Endodermal cell (in vitro differentiated cells): ENCODE measurements at regions not wholly inside any gene's neighbourhood (a gene's known extent, or its start where the extent isn't known, plus 50 kb on each side); places are given as distances from the start of the nearest gene placed in this dataset.
"Not testable (repeated sequence)": the region's sequence is repeated elsewhere in the genome, so short reads cannot be mapped to it uniquely, and the experiment has no call there.

ENCODE experiments used
- DNase-seq: peaks from one replicate; pipeline ENCODE4 v3.0.0-alpha.2; 2017
- H3K27ac ChIP-seq: 2 replicates; pipeline ENCODE4 v1.5.1; 2013; ENCODE audit warnings: mild to moderate bottlenecking, low read depth, low read length, moderate library complexity
- H3K27me3 ChIP-seq: 2 replicates; pipeline ENCODE4 v1.6.1; 2013; ENCODE audit warnings: mild to moderate bottlenecking, low read length, moderate library complexity; ENCODE audit not compliant: insufficient read depth, control insufficient read depth, poor library complexity, severe bottlenecking
- H3K36me3 ChIP-seq: 2 replicates; pipeline ENCODE4 v1.7.0; 2013; ENCODE audit warnings: mild to moderate bottlenecking, low read length, moderate library complexity; ENCODE audit not compliant: control insufficient read depth, insufficient read depth
- H3K4me1 ChIP-seq: one replicate; pipeline ENCODE4 v1.7.0; 2013; ENCODE audit warnings: low read length; ENCODE audit not compliant: control insufficient read depth, insufficient read depth
- H3K4me3 ChIP-seq: 2 replicates; pipeline ENCODE4 v1.5.1; 2013; ENCODE audit warnings: mild to moderate bottlenecking, low read length, moderate library complexity
- H3K9ac ChIP-seq: 2 replicates; pipeline ENCODE4 v1.6.1; 2013; ENCODE audit warnings: mild to moderate bottlenecking, low read length, moderate library complexity; ENCODE audit not compliant: poor library complexity, severe bottlenecking; ENCODE audit errors: extremely low read depth
- H3K9me3 ChIP-seq: 2 replicates; pipeline ENCODE4 v1.6.1; 2013; ENCODE audit warnings: mild to moderate bottlenecking, low read length, moderate library complexity; ENCODE audit not compliant: control insufficient read depth
- H3K27ac Mint-ChIP-seq: 2 replicates; pipeline ENCODE4 v1.8.0; 2020; ENCODE audit warnings: mixed read lengths
- H3K27me3 Mint-ChIP-seq: 2 replicates; pipeline ENCODE4 v1.8.0; 2021; ENCODE audit warnings: mild to moderate bottlenecking, mixed read lengths; ENCODE audit not compliant: insufficient read depth
- H3K36me3 Mint-ChIP-seq: 2 replicates; pipeline ENCODE4 v1.8.0; 2020; ENCODE audit warnings: low read depth, mixed read lengths
- H3K4me1 Mint-ChIP-seq: 2 replicates; pipeline ENCODE4 v1.8.0; 2020; ENCODE audit warnings: mixed read lengths
- H3K4me3 Mint-ChIP-seq: 2 replicates; pipeline ENCODE4 v1.8.0; 2020; ENCODE audit warnings: mild to moderate bottlenecking, moderate library complexity, mixed read lengths
- H3K9me3 Mint-ChIP-seq: 2 replicates; pipeline ENCODE4 v1.8.0; 2020; ENCODE audit warnings: mild to moderate bottlenecking, mixed read lengths
- CTCF ChIP-seq: fragments of 200-600 bp; sonication (generic); conservative IDR thresholded peaks from 2 replicates; pipeline ENCODE4 v1.5.0; 2021; ENCODE audit warnings: antibody characterized with exemption, mild to moderate bottlenecking
- WGBS, 2 experiments: methylation state at CpG; one replicate each; pipeline versions ENCODE4 v1.1.5 to v1.1.7; 2013; ENCODE audit warnings: missing lambda C conversion rate in 2 of 2, mixed read lengths in 1 of 2; ENCODE audit not compliant: insufficient coverage in 1 of 2, insufficient read length in 1 of 2; 5-methylcytosine and 5-hydroxymethylcytosine counted together

GRCh38 chr7:96781919-96782318, 72.3 kb upstream of the SEM1 start:
- peaks cover 3% of the 10 kb centered on the region for H3K27me3 Mint-ChIP-seq
- H3K4me3 Mint-ChIP-seq, result no peak overlapping the region
- no peaks in the 10 kb centered on the region for H3K9me3 Mint-ChIP-seq

GRCh38 chr7:96782686-96783298, 73.1 kb upstream of the SEM1 start:
- H3K27ac ChIP-seq, H3K4me1 ChIP-seq, H3K4me3 Mint-ChIP-seq, H3K27me3 Mint-ChIP-seq, H3K27me3 ChIP-seq, H3K4me3 ChIP-seq, H3K4me1 Mint-ChIP-seq, H3K9me3 ChIP-seq, DNase-seq, H3K9me3 Mint-ChIP-seq, H3K27ac Mint-ChIP-seq, H3K36me3 Mint-ChIP-seq, H3K36me3 ChIP-seq, H3K9ac ChIP-seq: not testable (repeated sequence)
- WGBS, 2 experiments, result 80 to 90% methylated on average over 4 to 7 of the region's 7 CpGs

More at GRCh38 chr7:96781919-96782318, 72.3 kb upstream of the SEM1 start:
- Mint-ChIP-seq H3K4me1 (peaks cover 5% of the 10 kb centered on the region), H3K36me3 (no peaks in the 10 kb centered on the region), H3K27ac (no peak overlapping the region)
- H3K27me3 ChIP-seq, result no peaks in the 10 kb centered on the region
- H3K36me3 ChIP-seq, result no peaks in the 10 kb centered on the region
- H3K9me3 ChIP-seq, result no peaks in the 10 kb centered on the region
- no peak for TF ChIP-seq CTCF
- no peak overlapping the region for H3K4me3 ChIP-seq
- no peaks in the 10 kb centered on the region for H3K4me1 ChIP-seq
- no peak overlapping the region for H3K27ac ChIP-seq
- DNase-seq, result no peak
- H3K9ac ChIP-seq, result no peak overlapping the region

GRCh38 chr7:96784597-96784996, 75.0 kb upstream of the SEM1 start:
- H3K4me1 Mint-ChIP-seq, result peaks cover 9% of the 10 kb centered on the region

More at GRCh38 chr7:96784597-96784996, 75.0 kb upstream of the SEM1 start:
- Histone ChIP-seq H3K9me3 (no peaks in the 10 kb centered on the region), H3K4me1 (no peaks in the 10 kb centered on the region), H3K27ac (no peak overlapping the region), H3K9ac (no peak overlapping the region), H3K27me3 (no peaks in the 10 kb centered on the region), H3K4me3 (no peak overlapping the region), H3K36me3 (no peaks in the 10 kb centered on the region)
- no peaks in the 10 kb centered on the region for H3K9me3 Mint-ChIP-seq
- no peak for TF ChIP-seq CTCF
- 92% methylated on average over 1 of the region's 1 CpG; no CpG with 5 or more reads in 1 of the 2 experiments for WGBS, 2 experiments
- no peak overlapping the region for H3K4me3 Mint-ChIP-seq
- H3K36me3 Mint-ChIP-seq, result no peaks in the 10 kb centered on the region
- no peak for DNase-seq
- H3K27ac Mint-ChIP-seq, result no peak overlapping the region
- peaks cover 3% of the 10 kb centered on the region for H3K27me3 Mint-ChIP-seq
